Kidney (tissue), 13 donors: ENCODE measurements at regions not wholly inside any gene's neighbourhood (a gene's known extent, or its start where the extent isn't known, plus 50 kb on each side); places are given as distances from the start of the nearest gene placed in this dataset.

Experiments
- DNase-seq, 5 donors: peaks; one replicate each; pipeline ENCODE4 v3.0.0-alpha.2; 2013 to 2020
- FAIRE-seq: peaks from 2 replicates; lab custom pipeline; 2012; peaks lifted over from hg19 to GRCh38; lab: Jason Lieb, UNC
- H3K27ac ChIP-seq, 2 donors: one replicate each; pipeline ENCODE4 v1.7.0; 2013; ENCODE audit warnings: low read depth in 2 of 2, low read length in 2 of 2, inconsistent platforms in 1 of 2
- H3K27me3 ChIP-seq: one replicate; pipeline ENCODE4 v1.7.1; 2013; ENCODE audit warnings: low read length, inconsistent platforms; ENCODE audit not compliant: control insufficient read depth, insufficient read depth
- H3K36me3 ChIP-seq, 3 donors: one replicate each; pipeline versions ENCODE4 v1.7.0 to v1.7.1; 2013; ENCODE audit warnings: low read length in 3 of 3, control low read depth in 1 of 3, inconsistent platforms in 1 of 3; ENCODE audit not compliant: insufficient read depth in 3 of 3, control insufficient read depth in 2 of 3
- H3K4me1 ChIP-seq, 3 donors: one replicate each; pipeline versions ENCODE4 v1.7.0 to v1.7.1; 2013; ENCODE audit warnings: low read length in 3 of 3, inconsistent platforms in 1 of 3, low read depth in 1 of 3; ENCODE audit not compliant: control insufficient read depth in 2 of 3, insufficient read depth in 2 of 3
- H3K4me3 ChIP-seq, 3 donors: one replicate each; pipeline versions ENCODE4 v1.7.0 to v1.8.1; 2013; ENCODE audit warnings: low read length in 3 of 3, control low read depth in 1 of 3, inconsistent platforms in 1 of 3
- H3K9ac ChIP-seq, 3 donors: one replicate each; pipeline versions ENCODE4 v1.7.0 to v1.7.1; 2013; ENCODE audit warnings: low read length in 3 of 3, control low read depth in 1 of 3, inconsistent platforms in 1 of 3
- H3K9me3 ChIP-seq, 3 donors: one replicate each; pipeline versions ENCODE4 v1.7.0 to v1.7.1; 2013; ENCODE audit warnings: low read length in 3 of 3, control low read depth in 1 of 3, inconsistent platforms in 1 of 3; ENCODE audit not compliant: control insufficient read depth in 2 of 3, insufficient read depth in 1 of 3
- CTCF ChIP-seq: IDR thresholded peaks from 3 replicates; pipeline ENCODE4 v1.5.1; 2012; ENCODE audit warnings: mild to moderate bottlenecking, moderate library complexity, borderline replicate concordance; ENCODE audit not compliant: insufficient read depth; ENCODE audit errors: extremely low read depth
- intact Hi-C: fragments of 100-400 bp; cut with DNase I; formaldehyde crosslinking; loops from one replicate; pipeline ENCODE4 v1.11.1; 2022
- donor health status: control.
- donor health status: control.
- donor health status: control.
- donor health status: control.
- donor health status: control.
- donor health status: DM: yes; HTN: yes; CAD: no.
- donor health status: Normal renal cell carcinoma (clear cell type).

DNA sequence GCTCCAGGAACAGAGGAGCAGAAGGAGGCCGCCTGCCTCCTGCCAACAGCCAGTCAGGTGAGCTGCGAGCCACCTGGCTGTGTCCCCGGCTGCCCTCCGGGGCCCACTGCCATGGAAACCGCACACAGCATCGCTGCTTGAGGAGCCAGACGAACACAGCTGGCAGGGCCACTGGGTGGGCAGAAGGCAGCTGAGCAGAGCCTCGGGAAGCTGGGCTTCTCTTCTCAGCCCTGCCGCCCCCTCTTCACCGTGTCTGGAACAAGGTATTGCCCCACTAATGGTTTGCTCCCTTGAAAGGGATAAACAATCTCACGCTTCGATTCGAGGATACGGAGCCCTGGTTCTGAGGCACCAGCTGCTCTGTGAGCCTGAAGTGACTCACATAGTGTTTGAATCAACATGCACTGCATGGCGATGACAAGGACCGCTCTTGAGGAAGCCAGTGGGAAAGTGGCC is 63.7 kb upstream of the RUFY1 start:
- TF ChIP-seq CTCF, result no peak
- FAIRE-seq, result no peak
- Histone ChIP-seq H3K27ac (no peak overlapping the region), H3K4me1 (peaks cover 0 to 2% (median 0%) of the 10 kb centered on the region in 3 donors), H3K9ac (no peak overlapping the region), H3K4me3 (no peak overlapping the region), H3K36me3 (no peaks in the 10 kb centered on the region), H3K27me3 (no peaks in the 10 kb centered on the region), H3K9me3 (no peaks in the 10 kb centered on the region)
- intact Hi-C loops, result no loop called here
- peak in 4 of 5 donors; percentile 70 to 73 (median 72) for DNase-seq

- no peak for TF ChIP-seq CTCF
- Histone ChIP-seq H3K9ac (no peak overlapping the region), H3K4me1 (peaks cover 0 to 2% (median 0%) of the 10 kb centered on the region in 3 donors), H3K4me3 (no peak overlapping the region), H3K9me3 (no peaks in the 10 kb centered on the region), H3K36me3 (no peaks in the 10 kb centered on the region), H3K27ac (no peak overlapping the region), H3K27me3 (no peaks in the 10 kb centered on the region)
- DNase-seq (no peak), FAIRE-seq (no peak)
- intact Hi-C loops, result no loop called here
Measured at GRCh38 chr5:179485845-179486575, 64.3 kb upstream of the RUFY1 start.

DNA sequence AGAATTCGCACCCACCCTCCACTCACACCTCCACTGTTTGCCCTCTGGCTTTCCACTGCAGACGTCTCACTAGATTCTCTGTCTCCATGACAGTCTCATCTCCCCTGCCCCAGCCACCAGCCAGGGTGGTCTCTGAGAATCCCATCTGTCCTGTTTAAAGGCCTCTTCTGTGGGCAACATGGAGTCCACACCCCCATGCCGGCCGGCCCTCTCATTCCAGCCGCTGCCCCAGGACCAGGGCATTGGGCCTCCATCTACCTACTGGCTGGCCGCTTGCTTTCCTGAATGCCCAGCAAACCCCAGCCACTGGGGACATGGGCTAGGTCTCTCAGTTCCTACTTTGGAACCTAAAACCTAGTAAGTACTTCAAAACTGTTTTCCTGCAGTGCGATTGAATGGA is 65.6 kb upstream of the RUFY1 start:
- no peaks in the 10 kb centered on the region for H3K27me3 ChIP-seq
- FAIRE-seq (no peak), DNase-seq (no peak)
- TF ChIP-seq CTCF, result no peak
- H3K4me3 ChIP-seq, result no peak overlapping the region
- H3K9ac ChIP-seq, result no peak overlapping the region
- no peak overlapping the region for H3K27ac ChIP-seq
- H3K9me3 ChIP-seq, result peaks cover 0 to 5% (median 0%) of the 10 kb centered on the region in 3 donors
- intact Hi-C loops, result no loop called here
- H3K4me1 ChIP-seq, result peaks cover 0 to 2% (median 0%) of the 10 kb centered on the region in 3 donors
- no peaks in the 10 kb centered on the region for H3K36me3 ChIP-seq

DNA sequence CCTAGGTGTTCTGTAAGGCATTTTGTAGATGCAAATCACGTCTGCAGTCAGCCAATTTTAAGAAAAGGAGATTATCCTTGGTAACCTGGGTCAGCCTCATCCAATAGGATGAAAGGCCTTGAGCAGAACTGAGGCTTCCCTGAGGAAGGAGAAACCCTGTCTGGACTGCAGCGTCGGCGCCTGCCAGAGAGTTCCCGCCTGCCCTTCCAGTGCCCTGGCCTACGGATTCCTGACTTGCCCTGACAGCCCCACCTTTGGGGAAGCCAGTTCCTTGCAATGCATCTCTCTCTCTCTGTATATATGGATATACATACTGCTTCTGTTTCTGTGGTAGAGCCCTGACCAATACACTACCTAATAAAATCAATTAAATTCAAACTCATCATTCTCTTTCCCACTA is 66.2 kb upstream of the RUFY1 start:
- no peak for DNase-seq
- Histone ChIP-seq H3K4me1 (peaks cover 0 to 2% (median 0%) of the 10 kb centered on the region in 3 donors), H3K27ac (no peak overlapping the region), H3K36me3 (no peaks in the 10 kb centered on the region), H3K9me3 (peaks cover 0 to 5% (median 0%) of the 10 kb centered on the region in 3 donors), H3K4me3 (no peak overlapping the region), H3K9ac (no peak overlapping the region), H3K27me3 (no peaks in the 10 kb centered on the region)
- TF ChIP-seq CTCF, result no peak
- FAIRE-seq, result no peak
- intact Hi-C loops, result no loop called here
